ENCODE measurements at regions not wholly inside any gene's neighbourhood (a gene's known extent, or its start where the extent isn't known, plus 50 kb on each side); places are given as distances from the start of the nearest gene placed in this dataset.
"Not testable (repeated sequence)": the region's sequence is repeated elsewhere in the genome, so short reads cannot be mapped to it uniquely, and the experiment has no call there.

DNA sequence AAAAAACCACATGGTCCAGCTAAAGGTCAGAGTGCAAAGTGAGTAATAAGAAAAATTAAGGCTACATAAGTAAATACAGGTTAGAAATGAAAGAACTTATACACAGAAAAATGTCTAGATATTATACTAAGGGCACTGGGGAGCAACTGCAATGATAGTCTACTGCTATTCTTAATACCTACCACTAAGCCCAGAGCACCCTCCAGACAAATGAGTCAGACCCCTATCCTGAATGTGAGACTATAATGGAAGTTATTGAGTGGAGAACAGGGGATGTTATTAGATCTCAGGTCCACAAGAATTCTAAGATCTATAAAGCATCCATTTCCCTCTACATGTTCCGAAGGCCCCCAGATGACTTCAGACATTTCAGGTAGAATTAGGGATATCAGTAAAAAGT lies 438.3 kb downstream of the PRELID2 start:
- Histone ChIP-seq H3K4me3 (ENCODE audit: low read depth, low read length) (no peak overlapping the region), H3K27ac (ENCODE audit: low read depth, low read length) (no peak overlapping the region), H3K9me3 (ENCODE audit: control insufficient read depth, insufficient read depth, low read length) (no peaks in the 10 kb centered on the region), H3K27me3 (ENCODE audit: control insufficient read depth, insufficient read depth, low read length) (no peaks in the 10 kb centered on the region)
- POLR2A ChIA-PET: no interaction called here
- TF ChIP-seq, protein P1, sequence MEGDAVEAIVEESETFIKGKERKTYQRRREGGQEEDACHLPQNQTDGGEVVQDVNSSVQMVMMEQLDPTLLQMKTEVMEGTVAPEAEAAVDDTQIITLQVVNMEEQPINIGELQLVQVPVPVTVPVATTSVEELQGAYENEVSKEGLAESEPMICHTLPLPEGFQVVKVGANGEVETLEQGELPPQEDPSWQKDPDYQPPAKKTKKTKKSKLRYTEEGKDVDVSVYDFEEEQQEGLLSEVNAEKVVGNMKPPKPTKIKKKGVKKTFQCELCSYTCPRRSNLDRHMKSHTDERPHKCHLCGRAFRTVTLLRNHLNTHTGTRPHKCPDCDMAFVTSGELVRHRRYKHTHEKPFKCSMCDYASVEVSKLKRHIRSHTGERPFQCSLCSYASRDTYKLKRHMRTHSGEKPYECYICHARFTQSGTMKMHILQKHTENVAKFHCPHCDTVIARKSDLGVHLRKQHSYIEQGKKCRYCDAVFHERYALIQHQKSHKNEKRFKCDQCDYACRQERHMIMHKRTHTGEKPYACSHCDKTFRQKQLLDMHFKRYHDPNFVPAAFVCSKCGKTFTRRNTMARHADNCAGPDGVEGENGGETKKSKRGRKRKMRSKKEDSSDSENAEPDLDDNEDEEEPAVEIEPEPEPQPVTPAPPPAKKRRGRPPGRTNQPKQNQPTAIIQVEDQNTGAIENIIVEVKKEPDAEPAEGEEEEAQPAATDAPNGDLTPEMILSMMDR (IDR thresholded peaks at IDR 0.05; ENCODE audit: low read depth, low read length): no peak
- CTCF ChIA-PET: no interaction called here
- DNase-seq (ENCODE audit: low read depth, low spot score): no peak

DNA sequence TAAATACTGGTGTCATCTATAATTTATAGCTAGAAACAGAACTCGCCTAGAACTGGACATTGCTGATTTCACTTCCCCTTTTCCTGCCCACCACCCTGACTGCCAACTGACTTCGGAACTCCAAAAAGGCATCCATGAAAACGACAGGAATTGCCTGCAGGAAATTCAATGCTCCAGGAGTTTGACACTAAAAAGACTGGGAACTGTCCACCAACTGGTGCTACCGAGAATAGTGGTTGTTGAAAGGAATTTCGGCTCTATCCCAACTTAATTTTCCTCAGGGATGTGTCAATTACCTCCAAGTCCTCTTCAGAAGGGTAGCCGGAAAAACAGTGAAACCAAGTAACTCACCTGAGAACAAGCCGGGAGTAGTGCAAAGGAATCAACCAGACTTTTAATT lies 440.0 kb downstream of the PRELID2 start:
- POLR2A ChIA-PET; DNase-seq (ENCODE audit: low read depth, low spot score); H3K9me3 ChIP-seq (ENCODE audit: control insufficient read depth, insufficient read depth, low read length); H3K27me3 ChIP-seq (ENCODE audit: control insufficient read depth, insufficient read depth, low read length); H3K27ac ChIP-seq (ENCODE audit: low read depth, low read length); H3K4me3 ChIP-seq (ENCODE audit: low read depth, low read length): not testable (repeated sequence)
- CTCF ChIA-PET: interaction anchor here (0.6 to 1.0 kb wide), 2 partner anchors 94 to 1191 kb away, joined by 3 to 5 read pairs; no protein-coding TSS in a partner anchor

DNA sequence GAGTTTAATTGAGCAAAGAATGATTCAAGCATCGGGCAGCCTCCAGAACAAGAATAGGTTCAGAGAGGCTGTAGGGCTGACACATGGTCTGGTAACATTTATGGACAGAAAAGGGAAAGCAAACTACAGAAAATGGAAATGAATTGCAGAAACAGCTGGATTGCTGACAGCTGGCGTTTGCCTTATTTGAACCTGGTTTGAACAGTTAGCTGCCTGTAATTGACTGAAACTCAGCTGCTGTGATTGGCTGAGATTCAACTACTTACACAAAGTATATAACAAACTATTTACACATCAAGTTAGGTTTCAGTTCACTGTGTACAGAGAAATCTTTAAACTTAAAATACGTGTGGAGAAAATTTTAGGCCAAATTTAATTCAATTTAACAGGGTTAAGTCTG lies 441.7 kb downstream of the PRELID2 start:
- Histone ChIP-seq H3K27me3 (ENCODE audit: control insufficient read depth, insufficient read depth, low read length) (no peaks in the 10 kb centered on the region), H3K27ac (ENCODE audit: low read depth, low read length) (no peak overlapping the region), H3K4me3 (ENCODE audit: low read depth, low read length) (no peak overlapping the region), H3K9me3 (ENCODE audit: control insufficient read depth, insufficient read depth, low read length) (no peaks in the 10 kb centered on the region)
- TF ChIP-seq, protein P1 (IDR thresholded peaks at IDR 0.05; ENCODE audit: low read depth, low read length): no peak
- ChIA-PET POLR2A (no interaction called here), CTCF (interaction anchor here (0.5 kb wide), 1 partner anchor 433 kb away, joined by 3 read pairs; no protein-coding TSS in a partner anchor)
- no peak for DNase-seq (ENCODE audit: low read depth, low spot score)

DNA sequence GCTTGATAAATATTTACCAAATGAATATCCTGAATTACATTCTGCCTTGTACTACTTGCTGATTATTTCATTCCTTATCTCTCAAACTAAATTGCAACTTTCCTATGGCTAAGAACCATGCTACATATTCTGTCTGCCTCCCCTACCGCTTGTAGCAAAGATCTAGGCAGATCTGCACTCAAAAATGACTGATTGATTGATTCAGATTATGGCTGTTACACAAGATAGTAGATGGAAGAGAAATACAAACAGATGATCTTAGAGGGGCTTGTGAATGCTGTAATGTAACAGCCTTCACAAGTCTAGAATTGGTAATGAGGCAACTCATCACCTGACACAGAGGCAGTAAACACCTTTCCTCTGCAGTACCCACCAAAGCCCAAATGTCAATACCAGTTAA lies 446.1 kb downstream of the PRELID2 start:
- Histone ChIP-seq H3K27ac (ENCODE audit: low read depth, low read length) (no peak overlapping the region), H3K9me3 (ENCODE audit: control insufficient read depth, insufficient read depth, low read length) (no peaks in the 10 kb centered on the region), H3K27me3 (ENCODE audit: control insufficient read depth, insufficient read depth, low read length) (no peaks in the 10 kb centered on the region), H3K4me3 (ENCODE audit: low read depth, low read length) (no peak overlapping the region)
- ChIA-PET CTCF (no interaction called here), POLR2A (no interaction called here)
- TF ChIP-seq, protein P1 (IDR thresholded peaks at IDR 0.05; ENCODE audit: low read depth, low read length): no peak
- no peak for DNase-seq (ENCODE audit: low read depth, low spot score)

DNA sequence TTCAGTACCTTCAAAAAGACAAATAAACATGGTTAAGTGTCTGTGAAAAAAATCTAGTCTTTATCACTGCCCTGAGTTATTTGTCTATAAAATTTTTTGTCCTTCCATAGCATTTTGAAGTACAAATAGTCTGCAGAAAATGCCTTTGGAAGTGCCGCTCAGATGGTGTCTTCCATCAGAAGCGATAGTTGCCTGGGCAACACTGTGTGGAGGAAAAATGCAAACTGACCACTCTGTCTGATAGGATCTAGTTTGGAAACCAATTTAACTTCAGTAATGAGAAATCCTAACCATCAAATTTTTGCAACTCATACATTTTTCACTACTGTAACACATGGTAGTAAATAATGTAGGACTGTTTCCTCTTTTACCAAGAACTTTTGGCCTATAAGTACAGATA lies 449.9 kb downstream of the PRELID2 start:
- H3K27ac ChIP-seq (ENCODE audit: low read depth, low read length): no peak overlapping the region
- H3K9me3 ChIP-seq (ENCODE audit: control insufficient read depth, insufficient read depth, low read length): no peaks in the 10 kb centered on the region
- no peak overlapping the region for H3K4me3 ChIP-seq (ENCODE audit: low read depth, low read length)
- POLR2A ChIA-PET: no interaction called here
- no peaks in the 10 kb centered on the region for H3K27me3 ChIP-seq (ENCODE audit: control insufficient read depth, insufficient read depth, low read length)
- DNase-seq (ENCODE audit: low read depth, low spot score): no peak
- TF ChIP-seq, protein P1 (IDR thresholded peaks at IDR 0.05; ENCODE audit: low read depth, low read length): no peak
- CTCF ChIA-PET: no interaction called here

DNA sequence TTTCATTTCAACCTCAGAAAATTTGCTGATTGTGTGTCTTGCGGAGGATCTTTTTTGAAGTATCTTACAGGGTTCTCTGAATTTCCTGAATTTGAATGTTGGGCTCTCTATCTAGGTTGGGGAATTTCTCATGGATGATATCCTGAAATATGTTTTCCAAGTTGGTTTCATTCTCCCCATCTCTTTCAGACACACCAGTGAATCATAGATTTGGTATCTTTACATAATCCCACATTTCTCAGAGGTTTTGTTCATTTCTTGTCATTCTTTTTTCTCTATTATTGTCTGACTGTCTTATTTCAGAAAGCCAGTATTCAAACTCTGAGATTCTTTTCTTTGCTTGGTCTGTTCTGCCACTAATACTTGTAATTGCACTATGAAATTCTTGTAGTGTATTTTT lies 456.9 kb downstream of the PRELID2 start:
- TF ChIP-seq, protein P1 (IDR thresholded peaks at IDR 0.05; ENCODE audit: low read depth, low read length): no peak
- ChIA-PET POLR2A (no interaction called here), CTCF (interaction anchor here (0.6 kb wide), 1 partner anchor 334 kb away, joined by 3 read pairs; no protein-coding TSS in a partner anchor)
- H3K27ac ChIP-seq (ENCODE audit: low read depth, low read length): no peak overlapping the region
- no peak for DNase-seq (ENCODE audit: low read depth, low spot score)
- H3K27me3 ChIP-seq (ENCODE audit: control insufficient read depth, insufficient read depth, low read length): no peaks in the 10 kb centered on the region
- H3K4me3 ChIP-seq (ENCODE audit: low read depth, low read length): no peak overlapping the region
- H3K9me3 ChIP-seq (ENCODE audit: control insufficient read depth, insufficient read depth, low read length): peaks cover 10% of the 10 kb centered on the region

Measured in AG04450 (cell line).